BLaER1 (cell line): ENCODE measurements at regions not wholly inside any gene's neighbourhood (a gene's known extent, or its start where the extent isn't known, plus 50 kb on each side); places are given as distances from the start of the nearest gene placed in this dataset.

ENCODE experiments used
- H3K27ac ChIP-seq: shearing (Covaris generic); formaldehyde crosslinking; 2 replicates; pipeline ENCODE4 v1.8.1; 2022
- H3K27me3 ChIP-seq: shearing (Covaris generic); formaldehyde crosslinking; 2 replicates; pipeline ENCODE4 v1.8.1; 2022
- H3K36me3 ChIP-seq: shearing (Covaris generic); formaldehyde crosslinking; 2 replicates; pipeline ENCODE4 v1.8.1; 2022
- H3K4me1 ChIP-seq: shearing (Covaris generic); formaldehyde crosslinking; 2 replicates; pipeline ENCODE4 v1.8.1; 2022
- H3K4me2 ChIP-seq: shearing (Covaris generic); formaldehyde crosslinking; 2 replicates; pipeline ENCODE4 v1.8.1; 2022
- H3K4me3 ChIP-seq: shearing (Covaris generic); formaldehyde crosslinking; 2 replicates; pipeline ENCODE4 v1.8.1; 2022
- H3K9ac ChIP-seq: shearing (Covaris generic); formaldehyde crosslinking; 2 replicates; pipeline ENCODE4 v1.8.1; 2022
- H3K9me3 ChIP-seq: shearing (Covaris generic); formaldehyde crosslinking; 2 replicates; pipeline ENCODE4 v1.8.1; 2022
- H4K20me1 ChIP-seq: shearing (Covaris generic); formaldehyde crosslinking; 2 replicates; pipeline ENCODE4 v1.8.1; 2022
- Cebpa-rat ChIP-seq: shearing (Covaris generic); IDR thresholded peaks from 2 replicates; pipeline ENCODE4 v1.8.1; 2022

GRCh38 chr2:206845877-206846276 lies 80.5 kb downstream of the FASTKD2 start:
- no peak for TF ChIP-seq Cebpa-rat
- no peaks in the 10 kb centered on the region for H3K4me1 ChIP-seq
- no peaks in the 10 kb centered on the region for H4K20me1 ChIP-seq
- no peaks in the 10 kb centered on the region for H3K27me3 ChIP-seq
- no peak overlapping the region for H3K4me3 ChIP-seq
- no peaks in the 10 kb centered on the region for H3K36me3 ChIP-seq
- no peak overlapping the region for H3K9ac ChIP-seq
- H3K4me2 ChIP-seq: no peak overlapping the region
- no peak overlapping the region for H3K27ac ChIP-seq
- no peaks in the 10 kb centered on the region for H3K9me3 ChIP-seq

- H3K4me3 ChIP-seq: no peak overlapping the region
- H3K4me1 ChIP-seq: no peaks in the 10 kb centered on the region
- H3K36me3 ChIP-seq: no peaks in the 10 kb centered on the region
- H3K4me2 ChIP-seq: no peak overlapping the region
- H3K27ac ChIP-seq: no peak overlapping the region
- no peak overlapping the region for H3K9ac ChIP-seq
- no peaks in the 10 kb centered on the region for H4K20me1 ChIP-seq
- TF ChIP-seq Cebpa-rat: no peak
- no peaks in the 10 kb centered on the region for H3K9me3 ChIP-seq
- no peaks in the 10 kb centered on the region for H3K27me3 ChIP-seq
Observed at GRCh38 chr2:206846331-206846730, 80.9 kb downstream of the FASTKD2 start.

- H3K36me3 ChIP-seq: no peaks in the 10 kb centered on the region
- no peak overlapping the region for H3K4me2 ChIP-seq
- H4K20me1 ChIP-seq: no peaks in the 10 kb centered on the region
- H3K27me3 ChIP-seq: no peaks in the 10 kb centered on the region
- H3K4me1 ChIP-seq: no peaks in the 10 kb centered on the region
- no peak overlapping the region for H3K9ac ChIP-seq
- no peak overlapping the region for H3K4me3 ChIP-seq
- no peaks in the 10 kb centered on the region for H3K9me3 ChIP-seq
- no peak overlapping the region for H3K27ac ChIP-seq
- no peak for TF ChIP-seq Cebpa-rat
Observed at GRCh38 chr2:206846981-206847834, 81.8 kb downstream of the FASTKD2 start.

GRCh38 chr2:206850369-206850768 lies 85.0 kb downstream of the FASTKD2 start:
- Histone ChIP-seq H3K36me3 (no peaks in the 10 kb centered on the region), H3K4me1 (no peaks in the 10 kb centered on the region), H3K27me3 (no peaks in the 10 kb centered on the region), H4K20me1 (no peaks in the 10 kb centered on the region), H3K4me3 (no peak overlapping the region), H3K4me2 (no peak overlapping the region), H3K9ac (no peak overlapping the region), H3K27ac (no peak overlapping the region), H3K9me3 (no peaks in the 10 kb centered on the region)
- no peak for TF ChIP-seq Cebpa-rat

- no peak overlapping the region for H3K4me2 ChIP-seq
- no peak for TF ChIP-seq Cebpa-rat
- H3K9ac ChIP-seq: no peak overlapping the region
- H3K36me3 ChIP-seq: no peaks in the 10 kb centered on the region
- H3K27me3 ChIP-seq: no peaks in the 10 kb centered on the region
- H4K20me1 ChIP-seq: no peaks in the 10 kb centered on the region
- no peaks in the 10 kb centered on the region for H3K9me3 ChIP-seq
- no peak overlapping the region for H3K27ac ChIP-seq
- H3K4me1 ChIP-seq: no peaks in the 10 kb centered on the region
- no peak overlapping the region for H3K4me3 ChIP-seq
Observed at GRCh38 chr2:206851521-206851920, 86.1 kb downstream of the FASTKD2 start.

GRCh38 chr2:206853915-206854314 lies 85.4 kb upstream of the CPO start:
- Histone ChIP-seq H3K4me2 (no peak overlapping the region), H3K9me3 (no peaks in the 10 kb centered on the region), H3K27me3 (no peaks in the 10 kb centered on the region), H3K9ac (no peak overlapping the region), H3K27ac (no peak overlapping the region), H3K36me3 (no peaks in the 10 kb centered on the region), H4K20me1 (no peaks in the 10 kb centered on the region), H3K4me1 (peaks cover under 1% of the 10 kb centered on the region; the same call in 1 of the 2 replicates), H3K4me3 (no peak overlapping the region)
- no peak for TF ChIP-seq Cebpa-rat

- H3K4me3 ChIP-seq: no peak overlapping the region
- H3K9me3 ChIP-seq: no peaks in the 10 kb centered on the region
- H3K9ac ChIP-seq: no peak overlapping the region
- H4K20me1 ChIP-seq: no peaks in the 10 kb centered on the region
- no peaks in the 10 kb centered on the region for H3K36me3 ChIP-seq
- H3K27me3 ChIP-seq: no peaks in the 10 kb centered on the region
- H3K27ac ChIP-seq: no peak overlapping the region
- no peak for TF ChIP-seq Cebpa-rat
- H3K4me2 ChIP-seq: no peak overlapping the region
- H3K4me1 ChIP-seq: peaks cover 9% of the 10 kb centered on the region; the same call in 1 of the 2 replicates
Observed at GRCh38 chr2:206855585-206856433, 83.5 kb upstream of the CPO start.

- H3K4me1 ChIP-seq: peaks cover 9% of the 10 kb centered on the region; the same call in 1 of the 2 replicates
- no peaks in the 10 kb centered on the region for H3K27me3 ChIP-seq
- H3K36me3 ChIP-seq: no peaks in the 10 kb centered on the region
- H3K9ac ChIP-seq: no peak overlapping the region
- TF ChIP-seq Cebpa-rat: no peak
- H3K27ac ChIP-seq: no peak overlapping the region
- H3K4me3 ChIP-seq: no peak overlapping the region
- H4K20me1 ChIP-seq: no peaks in the 10 kb centered on the region
- H3K4me2 ChIP-seq: no peak overlapping the region
- no peaks in the 10 kb centered on the region for H3K9me3 ChIP-seq
Observed at GRCh38 chr2:206856513-206856912, 82.8 kb upstream of the CPO start.

GRCh38 chr2:206858687-206859329 lies 80.5 kb upstream of the CPO start:
- H3K4me2 ChIP-seq: 0 out of 2 replicates have a peak overlapping the region, but pooled peaks have one; percentile 5
- H3K9me3 ChIP-seq: no peaks in the 10 kb centered on the region
- H3K27me3 ChIP-seq: no peaks in the 10 kb centered on the region
- peaks cover 9% of the 10 kb centered on the region; the same call in 1 of the 2 replicates for H3K4me1 ChIP-seq
- H3K4me3 ChIP-seq: no peak overlapping the region
- H4K20me1 ChIP-seq: no peaks in the 10 kb centered on the region
- H3K27ac ChIP-seq: no peak overlapping the region
- no peaks in the 10 kb centered on the region for H3K36me3 ChIP-seq
- H3K9ac ChIP-seq: no peak overlapping the region
- TF ChIP-seq Cebpa-rat: no peak
